K562 (cell line): ENCODE measurements at regions not wholly inside any gene's neighbourhood (a gene's known extent, or its start where the extent isn't known, plus 50 kb on each side); places are given as distances from the start of the nearest gene placed in this dataset.

Experiments used
- ATAC-seq: fragments of 200-7000 bp; cut with Tn5 transposase; 3 replicates; pipeline ENCODE4 v1.9.1; 2020; ENCODE audit warnings: moderate library complexity
- BruUV-seq: library from RNA; stranded (reverse); fragments of 400-500 nt; replicated peaks from 2 replicates; lab custom pipeline; 2021; lab: Mats Ljungman, UMichigan
- CTCF ChIA-PET: fragments of 300-600 bp; formaldehyde crosslinking; extraction: SDS; loops from one replicate; lab custom pipeline; 2021; ENCODE audit warnings: low intra/inter-chr PET ratio; lab: Yijun Ruan, JAX
- POLR2A ChIA-PET: fragments of 300-600, 350-650 bp; sonication (Branson Sonifier 250); formaldehyde crosslinking; extraction: SDS; loops from one replicate; lab custom pipeline; 2021; ENCODE audit warnings: antibody characterized with exemption, inconsistent platforms; lab: Yijun Ruan, JAX
- DNase-seq, 4 experiments: peaks; one replicate each; pipeline versions ENCODE4 v3.0.0 to v3.0.0-alpha.2; 2011 to 2018; ENCODE audit warnings: low spot score in 3 of 4, mixed read lengths in 3 of 4; ENCODE audit errors: extremely low read depth in 1 of 4
- FAIRE-seq: peaks from 2 replicates; lab custom pipeline; 2011; peaks lifted over from hg19 to GRCh38; lab: Jason Lieb, UNC
- H2AFZ ChIP-seq: 2 replicates; pipeline ENCODE4 v1.6.0; 2011; ENCODE audit warnings: low read depth, low read length, control low read depth, inconsistent platforms
- H3K27ac ChIP-seq: fragments of 200-600 bp; 3 replicates; pipeline ENCODE4 v1.8.0; 2011; ENCODE audit warnings: low read depth, mild to moderate bottlenecking, control low read depth, inconsistent platforms, low read length, moderate library complexity, mixed read lengths; ENCODE audit errors: extremely low read depth
- H3K27me3 ChIP-seq, 2 experiments: fragments of 300-600 bp in 1 of 2; 2 replicates in 1 of 2; 3 replicates in 1 of 2; pipeline versions ENCODE4 v1.6.0 to v1.8.0; 2011; ENCODE audit warnings: inconsistent platforms in 2 of 2, low read length in 2 of 2, mild to moderate bottlenecking in 1 of 2, mixed read lengths in 1 of 2, moderate library complexity in 1 of 2; ENCODE audit not compliant: control insufficient read depth in 2 of 2, insufficient read depth in 2 of 2
- H3K36me3 ChIP-seq: fragments of 300-600 bp; 3 replicates; pipeline ENCODE4 v1.8.0; 2011; ENCODE audit warnings: mild to moderate bottlenecking, low read length, inconsistent platforms; ENCODE audit not compliant: control insufficient read depth, insufficient read depth
- H3K4me1 ChIP-seq, 2 experiments: fragments of 200-600 bp in 1 of 2; replicated peaks in 1 of 2; 2 replicates in 1 of 2; 3 replicates in 1 of 2; pipeline versions ENCODE4 v1.5.1 to v1.8.0; 2011; ENCODE audit warnings: inconsistent platforms in 2 of 2, low read length in 2 of 2, mild to moderate bottlenecking in 1 of 2, mixed read lengths in 1 of 2, moderate library complexity in 1 of 2; ENCODE audit not compliant: control insufficient read depth in 2 of 2, insufficient read depth in 2 of 2
- H3K4me2 ChIP-seq: 2 replicates; pipeline ENCODE4 v1.6.1; 2011; ENCODE audit warnings: low read length, control low read depth, inconsistent platforms, mixed read lengths; ENCODE audit not compliant: insufficient read depth
- H3K4me3 ChIP-seq: fragments of 200-600 bp; sonication (generic), shearing (Covaris generic); 2 replicates; pipeline ENCODE4 v1.5.1; 2016; ENCODE audit warnings: control low read depth, inconsistent platforms
- H3K79me2 ChIP-seq: fragments of 200-600 bp; 3 replicates; pipeline ENCODE4 v1.8.0; 2011; ENCODE audit warnings: low read length, inconsistent platforms; ENCODE audit not compliant: control insufficient read depth, insufficient read depth
- H3K9ac ChIP-seq, 2 experiments: 2 replicates each; pipeline versions ENCODE4 v1.6.0 to v1.6.1; 2011; ENCODE audit warnings: low read depth in 2 of 2, low read length in 2 of 2, control low read depth in 1 of 2, inconsistent platforms in 1 of 2, mild to moderate bottlenecking in 1 of 2, mixed read lengths in 1 of 2; ENCODE audit not compliant: insufficient read depth in 1 of 2
- H3K9me1 ChIP-seq: one replicate; pipeline ENCODE4 v1.6.0; 2011; ENCODE audit warnings: inconsistent platforms, mild to moderate bottlenecking, low read length, moderate library complexity; ENCODE audit not compliant: control insufficient read depth, insufficient read depth
- H3K9me3 ChIP-seq: replicated peaks from 2 replicates; pipeline ENCODE4 v1.5.1; 2011; ENCODE audit warnings: low read depth, low read length, inconsistent platforms; ENCODE audit not compliant: control insufficient read depth, insufficient read depth
- H4K20me1 ChIP-seq: replicated peaks from 2 replicates; pipeline ENCODE4 v1.6.1; 2011; ENCODE audit warnings: low read length, inconsistent platforms, mixed read lengths; ENCODE audit not compliant: control insufficient read depth, insufficient read depth
- BRD4 ChIP-seq: fragments of 200-600 bp; sonication (generic); IDR thresholded peaks from 2 replicates; pipeline ENCODE4 v1.6.1; 2017; ENCODE audit warnings: inconsistent platforms
- EHMT2 ChIP-seq: fragments of 450-650 bp; IDR thresholded peaks from 2 replicates; pipeline ENCODE4 v1.6.1; 2018; ENCODE audit warnings: antibody characterized with exemption
- FOXA1 ChIP-seq: fragments of 450-650 bp; IDR thresholded peaks from 2 replicates; pipeline ENCODE4 v1.6.1; 2016; ENCODE audit warnings: mild to moderate bottlenecking, borderline replicate concordance
- FOXJ3 ChIP-seq: sonication (generic); formaldehyde crosslinking; IDR thresholded peaks from 2 replicates; pipeline ENCODE4 v1.4.0; 2020; ENCODE audit warnings: mild to moderate bottlenecking, missing genetic modification reagents
- GTF2A2 ChIP-seq: IDR thresholded peaks from 2 replicates; pipeline ENCODE4 v1.6.1; 2016; ENCODE audit warnings: mild to moderate bottlenecking, missing genetic modification characterization, missing compliant biosample characterization
- HNRNPLL ChIP-seq: fragments of 200-400 bp; formaldehyde crosslinking; IDR thresholded peaks from 2 replicates; pipeline ENCODE4 v1.6.1; 2017; ENCODE audit warnings: low read length, low read depth, mild to moderate bottlenecking; ENCODE audit not compliant: poor library complexity, severe bottlenecking
- MTA2 ChIP-seq: fragments of 450-650 bp; IDR thresholded peaks from 2 replicates; pipeline ENCODE4 v1.6.1; 2016; ENCODE audit warnings: low read depth
- MTF1 ChIP-seq: fragments of 250-450 bp; sonication (Bioruptor Pico); IDR thresholded peaks from 2 replicates; pipeline ENCODE4 v1.9.0; 2021; ENCODE audit warnings: moderate library complexity, mild to moderate bottlenecking, inconsistent platforms, borderline replicate concordance
- NCOA4 ChIP-seq: fragments of 450-650 bp; IDR thresholded peaks from 2 replicates; pipeline ENCODE4 v1.6.1; 2018; ENCODE audit warnings: mild to moderate bottlenecking; ENCODE audit not compliant: partially characterized antibody
- NELFE ChIP-seq: IDR thresholded peaks from 2 replicates; pipeline ENCODE4 v1.6.1; 2011; ENCODE audit warnings: mild to moderate bottlenecking; ENCODE audit not compliant: insufficient read depth, insufficient read length
- SRF ChIP-seq, 2 experiments: fragments of 250-450, 450-650 bp in 1 of 2; sonication (Bioruptor Pico) in 1 of 2; sonication (generic) in 1 of 2; formaldehyde crosslinking; IDR thresholded peaks; 2 replicates each; pipeline versions ENCODE4 v1.5.0 to v1.5.1; 2020 to 2022; ENCODE audit warnings: mild to moderate bottlenecking in 1 of 2, missing genetic modification reagents in 1 of 2
- TCFL5 ChIP-seq: fragments of 250-450 bp; sonication (Bioruptor Pico); conservative IDR thresholded peaks from 2 replicates; pipeline ENCODE4 v1.6.1; 2021; ENCODE audit warnings: mild to moderate bottlenecking, moderate library complexity, matching md5 sums
- ZNF212 ChIP-seq: fragments of 450-650 bp; formaldehyde crosslinking; IDR thresholded peaks from 2 replicates; pipeline ENCODE4 v1.4.0; 2020; ENCODE audit warnings: mild to moderate bottlenecking
- ZNF263 ChIP-seq: sonication (generic); formaldehyde crosslinking; IDR thresholded peaks from 2 replicates; pipeline ENCODE4 v1.8.0; 2022; ENCODE audit warnings: mild to moderate bottlenecking, missing genetic modification reagents, borderline replicate concordance
- ZNF57 ChIP-seq: fragments of 450-650 bp; formaldehyde crosslinking; IDR thresholded peaks from 2 replicates; pipeline ENCODE4 v1.4.0; 2020; ENCODE audit warnings: mild to moderate bottlenecking, moderate library complexity
- ZNF695 ChIP-seq: fragments of 450-650 bp; formaldehyde crosslinking; IDR thresholded peaks from 2 replicates; pipeline ENCODE4 v1.4.0; 2020; ENCODE audit warnings: mild to moderate bottlenecking, moderate library complexity
- ZNF75A ChIP-seq: fragments of 450-650 bp; formaldehyde crosslinking; IDR thresholded peaks from 2 replicates; pipeline ENCODE4 v1.4.0; 2020; ENCODE audit warnings: mild to moderate bottlenecking
- WGBS: fragments of 100-300 bp; shearing (Covaris generic); methylation state at CpG from one replicate; pipeline ENCODE4 v1.1.6; 2016; ENCODE audit warnings: low coverage, mixed read lengths; ENCODE audit not compliant: insufficient coverage; ENCODE audit errors: missing lambda C conversion rate; 5-methylcytosine and 5-hydroxymethylcytosine counted together
- in situ Hi-C: fragments of 300-500 bp; cut with MboI; formaldehyde crosslinking; loops from 4 replicates; pipeline ENCODE4 v1.15.0; 2018; ENCODE audit warnings: inconsistent platforms, mixed read lengths
- intact Hi-C: fragments of 100-400 bp; cut with micrococcal nuclease; formaldehyde crosslinking; loops from 2 replicates; pipeline ENCODE4 v1.14.2; 2022
- TF ChIP-seq, protein P1 (sequence below): fragments of 250-450 bp; sonication (Bioruptor Pico); IDR thresholded peaks from 2 replicates; pipeline ENCODE4 v1.9.0; 2021; ENCODE audit warnings: mild to moderate bottlenecking
- TF ChIP-seq, protein P2 (sequence below): fragments of 450-650 bp; IDR thresholded peaks from 2 replicates; pipeline ENCODE4 v1.6.1; 2014; ENCODE audit warnings: low read depth, mild to moderate bottlenecking, moderate library complexity, borderline replicate concordance

DNA sequence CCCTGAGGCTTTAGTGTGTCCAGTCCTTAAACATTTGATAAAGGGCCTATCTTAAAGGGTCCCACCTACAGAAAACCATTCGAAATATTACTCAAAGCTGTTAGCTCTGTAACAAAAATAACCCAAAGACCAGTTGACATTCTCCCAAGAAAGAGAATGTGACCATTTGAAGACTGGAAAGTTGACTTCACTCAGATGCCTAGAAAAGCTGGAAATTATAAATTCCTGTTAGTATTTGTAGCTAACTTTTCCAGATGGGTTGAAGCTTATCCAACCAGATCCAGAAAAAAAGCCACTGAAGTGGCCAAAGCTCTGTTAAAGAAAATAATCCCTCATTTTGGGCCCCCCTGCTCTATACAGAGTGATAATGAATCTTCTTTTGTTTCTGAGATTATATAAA, 408.4 kb downstream of the PLOD2 start:
- in situ Hi-C loops, result no loop called here
- POLR2A ChIA-PET, result no interaction called here

More for the DNA sequence above, 408.4 kb downstream of the PLOD2 start:
- Histone ChIP-seq H4K20me1 (no peaks in the 10 kb centered on the region), H3K27ac (no peak overlapping the region), H3K27me3 (no peaks in the 10 kb centered on the region), H2AFZ (no peak overlapping the region), H3K36me3 (no peaks in the 10 kb centered on the region), H3K4me1 (no peaks in the 10 kb centered on the region), H3K9me1 (no peaks in the 10 kb centered on the region), H3K9ac (no peak overlapping the region), H3K79me2 (no peaks in the 10 kb centered on the region), H3K9me3 (0 out of 2 replicates have a peak, but pooled peaks cover 2% of the 10 kb centered on the region), H3K4me3 (no peak overlapping the region), H3K4me2 (no peak overlapping the region)
- no peak for DNase-seq
- no peak for ATAC-seq
- intact Hi-C loops, result no loop called here
- 0% methylated on average over 1 of the region's 1 CpG for WGBS
- no peak for TF ChIP-seq FOXJ3
- TF ChIP-seq ZNF695, result no peak
- no peak for TF ChIP-seq HNRNPLL
- no peak for TF ChIP-seq ZNF57 (CRISPR knock-in tag)
- TF ChIP-seq BRD4, result no peak
- TF ChIP-seq, protein P1, sequence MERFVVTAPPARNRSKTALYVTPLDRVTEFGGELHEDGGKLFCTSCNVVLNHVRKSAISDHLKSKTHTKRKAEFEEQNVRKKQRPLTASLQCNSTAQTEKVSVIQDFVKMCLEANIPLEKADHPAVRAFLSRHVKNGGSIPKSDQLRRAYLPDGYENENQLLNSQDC (CRISPR knock-in tag), result no peak
- no peak for TF ChIP-seq EHMT2
- TF ChIP-seq NCOA4, result no peak
- no peak for TF ChIP-seq TCFL5 (CRISPR knock-in tag)
- no peak for TF ChIP-seq ZNF75A (CRISPR knock-in tag)
- TF ChIP-seq, protein P2, sequence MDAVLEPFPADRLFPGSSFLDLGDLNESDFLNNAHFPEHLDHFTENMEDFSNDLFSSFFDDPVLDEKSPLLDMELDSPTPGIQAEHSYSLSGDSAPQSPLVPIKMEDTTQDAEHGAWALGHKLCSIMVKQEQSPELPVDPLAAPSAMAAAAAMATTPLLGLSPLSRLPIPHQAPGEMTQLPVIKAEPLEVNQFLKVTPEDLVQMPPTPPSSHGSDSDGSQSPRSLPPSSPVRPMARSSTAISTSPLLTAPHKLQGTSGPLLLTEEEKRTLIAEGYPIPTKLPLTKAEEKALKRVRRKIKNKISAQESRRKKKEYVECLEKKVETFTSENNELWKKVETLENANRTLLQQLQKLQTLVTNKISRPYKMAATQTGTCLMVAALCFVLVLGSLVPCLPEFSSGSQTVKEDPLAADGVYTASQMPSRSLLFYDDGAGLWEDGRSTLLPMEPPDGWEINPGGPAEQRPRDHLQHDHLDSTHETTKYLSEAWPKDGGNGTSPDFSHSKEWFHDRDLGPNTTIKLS, result no peak
- TF ChIP-seq MTF1 (CRISPR knock-in tag), result no peak
- TF ChIP-seq SRF (CRISPR knock-in tag; IDR thresholded peaks at IDR 0.05), result no peak
- no peak for TF ChIP-seq MTA2
- TF ChIP-seq ZNF212, result no peak
- no peak for TF ChIP-seq ZNF263
- TF ChIP-seq FOXA1, result no peak
- no peak for TF ChIP-seq NELFE
- no peak for TF ChIP-seq GTF2A2
- CTCF ChIA-PET, result no interaction called here
- no peak for FAIRE-seq
- no TSS peak for BruUV-seq
